Panc1 (cell line): ENCODE measurements at regions not wholly inside any gene's neighbourhood (a gene's known extent, or its start where the extent isn't known, plus 50 kb on each side); places are given as distances from the start of the nearest gene placed in this dataset.

Source experiments
- POLR2AphosphoS5 ChIP-seq: IDR thresholded peaks from 2 replicates; pipeline ENCODE4 v1.6.1; 2012; ENCODE audit warnings: mild to moderate bottlenecking, low read depth, low read length, moderate library complexity
- TF ChIP-seq, protein P1 (sequence below): fragments of 450-650 bp; IDR thresholded peaks from 2 replicates; pipeline ENCODE4 v1.5.1; 2017; ENCODE audit warnings: mild to moderate bottlenecking

DNA sequence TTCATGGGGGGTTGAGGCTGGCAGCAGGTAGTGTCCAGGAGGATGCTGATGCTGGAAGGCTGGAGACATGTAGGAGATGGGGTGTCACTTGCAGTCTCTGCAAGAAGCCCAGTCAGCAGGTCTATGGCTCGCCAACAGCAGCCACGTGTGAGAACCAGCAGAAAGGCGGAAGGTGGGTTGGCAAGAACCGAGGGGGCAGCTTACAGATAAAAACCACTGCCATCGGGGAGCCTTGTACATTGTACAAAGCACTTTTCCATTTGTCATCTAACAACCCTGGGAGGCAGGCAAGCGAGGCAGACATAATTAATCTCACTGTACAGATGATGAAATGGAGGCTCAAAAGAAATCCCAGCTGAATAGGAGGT, 167.2 kb downstream of the KCNA5 start:
- TF ChIP-seq, protein P1, sequence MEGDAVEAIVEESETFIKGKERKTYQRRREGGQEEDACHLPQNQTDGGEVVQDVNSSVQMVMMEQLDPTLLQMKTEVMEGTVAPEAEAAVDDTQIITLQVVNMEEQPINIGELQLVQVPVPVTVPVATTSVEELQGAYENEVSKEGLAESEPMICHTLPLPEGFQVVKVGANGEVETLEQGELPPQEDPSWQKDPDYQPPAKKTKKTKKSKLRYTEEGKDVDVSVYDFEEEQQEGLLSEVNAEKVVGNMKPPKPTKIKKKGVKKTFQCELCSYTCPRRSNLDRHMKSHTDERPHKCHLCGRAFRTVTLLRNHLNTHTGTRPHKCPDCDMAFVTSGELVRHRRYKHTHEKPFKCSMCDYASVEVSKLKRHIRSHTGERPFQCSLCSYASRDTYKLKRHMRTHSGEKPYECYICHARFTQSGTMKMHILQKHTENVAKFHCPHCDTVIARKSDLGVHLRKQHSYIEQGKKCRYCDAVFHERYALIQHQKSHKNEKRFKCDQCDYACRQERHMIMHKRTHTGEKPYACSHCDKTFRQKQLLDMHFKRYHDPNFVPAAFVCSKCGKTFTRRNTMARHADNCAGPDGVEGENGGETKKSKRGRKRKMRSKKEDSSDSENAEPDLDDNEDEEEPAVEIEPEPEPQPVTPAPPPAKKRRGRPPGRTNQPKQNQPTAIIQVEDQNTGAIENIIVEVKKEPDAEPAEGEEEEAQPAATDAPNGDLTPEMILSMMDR: no peak
- TF ChIP-seq POLR2AphosphoS5: no peak
